ENCODE measurements at regions not wholly inside any gene's neighbourhood (a gene's known extent, or its start where the extent isn't known, plus 50 kb on each side); places are given as distances from the start of the nearest gene placed in this dataset.

DNA sequence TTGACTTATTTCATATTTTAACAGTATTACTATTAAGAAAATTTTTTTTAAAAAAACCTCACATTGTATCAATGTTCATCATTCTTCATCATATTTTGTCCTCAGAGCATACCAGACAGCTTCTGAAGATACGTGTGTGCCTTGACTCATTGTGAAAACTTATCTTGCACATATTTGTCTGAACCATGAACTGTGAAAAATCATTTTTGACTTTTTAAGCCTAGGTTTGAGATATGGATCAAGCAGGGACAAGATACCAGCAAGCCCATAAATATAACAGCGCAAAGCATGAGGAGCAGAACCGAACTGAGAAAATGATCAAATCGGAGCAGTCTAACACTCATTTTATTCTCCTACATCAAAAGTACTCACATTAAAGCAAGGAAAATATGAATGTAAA lies 506.0 kb downstream of the BRINP3 start:
- TF ChIP-seq CTCF (IDR thresholded peaks at IDR 0.05) = no peak
- no peak for TF ChIP-seq POLR2AphosphoS5 (IDR thresholded peaks at IDR 0.05)

Data from sigmoid colon (tissue), 4 donors.